GM18507 (cell line): ENCODE measurements at regions not wholly inside any gene's neighbourhood (a gene's known extent, or its start where the extent isn't known, plus 50 kb on each side); places are given as distances from the start of the nearest gene placed in this dataset.

Experiments
- DNase-seq: peaks from one replicate; pipeline ENCODE4 v3.0.0; 2011; ENCODE audit warnings: low read depth; ENCODE audit not compliant: insufficient read length; ENCODE audit errors: extremely low spot score
- FAIRE-seq: peaks from 2 replicates; lab custom pipeline; 2011; peaks lifted over from hg19 to GRCh38; lab: Jason Lieb, UNC

- no peak for DNase-seq
- no peak for FAIRE-seq
Measured at GRCh38 chr6:139580592-139581484, 206.4 kb upstream of the CITED2 start.

- FAIRE-seq (no peak), DNase-seq (no peak)
Measured at GRCh38 chr6:139577763-139578604, 203.5 kb upstream of the CITED2 start.

GRCh38 chr6:139577124-139577762 lies 202.8 kb upstream of the CITED2 start:
- FAIRE-seq: no peak

GRCh38 chr6:139572001-139572400 lies 197.6 kb upstream of the CITED2 start:
- FAIRE-seq (no peak), DNase-seq (no peak)

More at GRCh38 chr6:139577124-139577762, 202.8 kb upstream of the CITED2 start:
- DNase-seq: no peak

- DNase-seq (no peak), FAIRE-seq (no peak)
Measured at GRCh38 chr6:139570166-139570565, 195.7 kb upstream of the CITED2 start.

- DNase-seq (no peak), FAIRE-seq (no peak)
Measured at GRCh38 chr6:139569566-139569965, 195.1 kb upstream of the CITED2 start.

- FAIRE-seq (no peak), DNase-seq (no peak)
Measured at GRCh38 chr6:139568956-139569538, 194.6 kb upstream of the CITED2 start.

- FAIRE-seq: no peak
- no peak for DNase-seq
Measured at GRCh38 chr6:139568151-139568955, 193.9 kb upstream of the CITED2 start.

GRCh38 chr6:139567095-139567494 lies 192.6 kb upstream of the CITED2 start:
- DNase-seq: no peak
- FAIRE-seq: no peak

GRCh38 chr6:139565591-139565990 lies 191.1 kb upstream of the CITED2 start:
- DNase-seq: no peak
- FAIRE-seq: no peak

GRCh38 chr6:139557547-139557946 lies 183.1 kb upstream of the CITED2 start:
- FAIRE-seq (no peak), DNase-seq (no peak)

- FAIRE-seq: no peak
- no peak for DNase-seq
Measured at GRCh38 chr6:139556532-139556931, 182.1 kb upstream of the CITED2 start.

GRCh38 chr6:139553916-139554315 lies 179.5 kb upstream of the CITED2 start:
- FAIRE-seq: no peak

GRCh38 chr6:139551376-139551775 lies 176.9 kb upstream of the CITED2 start:
- DNase-seq: no peak
- FAIRE-seq: no peak

More at GRCh38 chr6:139553916-139554315, 179.5 kb upstream of the CITED2 start:
- DNase-seq: no peak

GRCh38 chr6:139550361-139550760 lies 175.9 kb upstream of the CITED2 start:
- FAIRE-seq (no peak), DNase-seq (no peak)

- DNase-seq: no peak
Measured at GRCh38 chr6:139549561-139550070, 175.2 kb upstream of the CITED2 start.

GRCh38 chr6:139547804-139548203 lies 173.4 kb upstream of the CITED2 start:
- FAIRE-seq (no peak), DNase-seq (no peak)

More at GRCh38 chr6:139549561-139550070, 175.2 kb upstream of the CITED2 start:
- FAIRE-seq: no peak

GRCh38 chr6:139547122-139547776 lies 172.8 kb upstream of the CITED2 start:
- no peak for DNase-seq
- no peak for FAIRE-seq
